Activated B cell treated with CpG ODN at 0.5 μM for 24 hours (primary cell): ENCODE measurements at regions not wholly inside any gene's neighbourhood (a gene's known extent, or its start where the extent isn't known, plus 50 kb on each side); places are given as distances from the start of the nearest gene placed in this dataset.

Experiments
- ATAC-seq: fragments of 200-7000 bp; cut with Tn5 transposase; one replicate; pipeline ENCODE4 v1.10.0; 2021; ENCODE audit warnings: low read depth, mild to moderate bottlenecking, moderate library complexity
- CTCF ChIA-PET: fragments of 350-600 bp; sonication (Branson Sonifier 250); formaldehyde crosslinking; loops from one replicate; lab custom pipeline; 2021; ENCODE audit warnings: antibody characterized with exemption; lab: Charles Lee
- POLR2A ChIA-PET: fragments of 350-600 bp; sonication (Branson Sonifier 250); formaldehyde crosslinking; loops from one replicate; lab custom pipeline; 2021; ENCODE audit warnings: antibody characterized with exemption; lab: Charles Lee
- DNase-seq: peaks from one replicate; pipeline ENCODE4 v3.0.0; 2022
- H3K27ac Mint-ChIP-seq: one replicate; pipeline ENCODE4 v1.8.0; 2020; ENCODE audit warnings: mixed read lengths
- H3K27me3 Mint-ChIP-seq: one replicate; pipeline ENCODE4 v1.8.0; 2021; ENCODE audit warnings: mixed read lengths
- H3K36me3 Mint-ChIP-seq: one replicate; pipeline ENCODE4 v1.8.0; 2021; ENCODE audit warnings: low read depth, mixed read lengths
- H3K4me1 Mint-ChIP-seq: one replicate; pipeline ENCODE4 v1.8.0; 2021; ENCODE audit warnings: mixed read lengths
- H3K4me3 Mint-ChIP-seq: one replicate; pipeline ENCODE4 v1.8.0; 2020; ENCODE audit warnings: mild to moderate bottlenecking, mixed read lengths
- H3K9me3 Mint-ChIP-seq: one replicate; pipeline ENCODE4 v1.8.0; 2020; ENCODE audit warnings: mixed read lengths
- intact Hi-C: fragments of 100-400 bp; cut with micrococcal nuclease; formaldehyde crosslinking; loops from one replicate; pipeline ENCODE4 v1.15.1; 2024
- TF ChIP-seq, protein P1 (sequence below): fragments of 200-600 bp; IDR thresholded peaks from one replicate; pipeline ENCODE4 v1.8.0; 2022; ENCODE audit warnings: antibody characterized with exemption, mild to moderate bottlenecking

DNA sequence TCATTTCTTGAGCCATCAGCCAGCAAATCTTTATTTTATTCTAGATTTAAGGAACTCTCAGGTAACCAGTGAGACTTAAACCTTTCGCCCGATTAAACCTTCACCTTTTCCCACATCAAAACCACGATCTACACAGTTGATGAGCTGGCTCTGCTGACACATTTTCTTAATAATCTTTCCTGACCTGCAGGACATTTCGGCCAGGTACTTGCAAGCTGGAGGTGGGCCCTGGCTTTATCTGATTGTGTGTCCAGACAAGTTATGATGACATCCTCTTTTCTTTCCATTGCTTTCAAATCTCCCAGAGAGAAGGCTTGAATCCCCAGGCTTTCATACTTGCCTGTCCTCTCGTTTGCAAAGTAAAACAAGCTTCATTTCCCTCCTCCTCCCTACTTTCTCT, 144.2 kb downstream of the EFNB2 start:
- Mint-ChIP-seq H3K4me1 (no peaks in the 10 kb centered on the region), H3K36me3 (no peaks in the 10 kb centered on the region), H3K4me3 (no peak overlapping the region), H3K27me3 (peaks cover 3% of the 10 kb centered on the region), H3K27ac (no peak overlapping the region), H3K9me3 (no peaks in the 10 kb centered on the region)
- intact Hi-C loops, result no loop called here
- no peak for ATAC-seq
- ChIA-PET POLR2A (no interaction called here), CTCF (no interaction called here)
- no peak for DNase-seq
- TF ChIP-seq, protein P1, sequence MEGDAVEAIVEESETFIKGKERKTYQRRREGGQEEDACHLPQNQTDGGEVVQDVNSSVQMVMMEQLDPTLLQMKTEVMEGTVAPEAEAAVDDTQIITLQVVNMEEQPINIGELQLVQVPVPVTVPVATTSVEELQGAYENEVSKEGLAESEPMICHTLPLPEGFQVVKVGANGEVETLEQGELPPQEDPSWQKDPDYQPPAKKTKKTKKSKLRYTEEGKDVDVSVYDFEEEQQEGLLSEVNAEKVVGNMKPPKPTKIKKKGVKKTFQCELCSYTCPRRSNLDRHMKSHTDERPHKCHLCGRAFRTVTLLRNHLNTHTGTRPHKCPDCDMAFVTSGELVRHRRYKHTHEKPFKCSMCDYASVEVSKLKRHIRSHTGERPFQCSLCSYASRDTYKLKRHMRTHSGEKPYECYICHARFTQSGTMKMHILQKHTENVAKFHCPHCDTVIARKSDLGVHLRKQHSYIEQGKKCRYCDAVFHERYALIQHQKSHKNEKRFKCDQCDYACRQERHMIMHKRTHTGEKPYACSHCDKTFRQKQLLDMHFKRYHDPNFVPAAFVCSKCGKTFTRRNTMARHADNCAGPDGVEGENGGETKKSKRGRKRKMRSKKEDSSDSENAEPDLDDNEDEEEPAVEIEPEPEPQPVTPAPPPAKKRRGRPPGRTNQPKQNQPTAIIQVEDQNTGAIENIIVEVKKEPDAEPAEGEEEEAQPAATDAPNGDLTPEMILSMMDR, result no peak

DNA sequence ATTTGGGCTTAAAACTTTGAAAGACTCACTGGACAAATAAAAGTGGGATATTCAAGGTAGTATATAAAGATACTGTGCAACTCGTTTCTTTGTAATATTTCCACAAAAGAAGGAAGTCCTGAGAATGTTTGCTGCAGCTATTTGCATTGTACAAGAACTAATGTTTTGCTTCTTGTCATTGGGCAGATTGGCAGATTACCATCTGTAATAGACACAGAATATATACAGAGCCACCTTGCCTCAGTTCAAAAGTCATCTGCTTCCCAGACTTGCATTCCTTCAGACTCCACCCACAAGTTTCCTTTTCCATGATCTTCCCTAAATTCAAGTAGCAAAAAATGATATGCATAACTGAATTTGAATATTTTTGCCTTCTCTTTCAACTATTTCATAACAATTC, 145.1 kb downstream of the EFNB2 start:
- intact Hi-C loops, result no loop called here
- Mint-ChIP-seq H3K4me1 (no peaks in the 10 kb centered on the region), H3K27ac (no peak overlapping the region), H3K4me3 (no peak overlapping the region), H3K27me3 (peaks cover 3% of the 10 kb centered on the region), H3K9me3 (no peaks in the 10 kb centered on the region), H3K36me3 (no peaks in the 10 kb centered on the region)
- ChIA-PET CTCF (no interaction called here), POLR2A (no interaction called here)
- no peak for DNase-seq
- ATAC-seq, result no peak
- TF ChIP-seq, protein P1, result no peak

DNA sequence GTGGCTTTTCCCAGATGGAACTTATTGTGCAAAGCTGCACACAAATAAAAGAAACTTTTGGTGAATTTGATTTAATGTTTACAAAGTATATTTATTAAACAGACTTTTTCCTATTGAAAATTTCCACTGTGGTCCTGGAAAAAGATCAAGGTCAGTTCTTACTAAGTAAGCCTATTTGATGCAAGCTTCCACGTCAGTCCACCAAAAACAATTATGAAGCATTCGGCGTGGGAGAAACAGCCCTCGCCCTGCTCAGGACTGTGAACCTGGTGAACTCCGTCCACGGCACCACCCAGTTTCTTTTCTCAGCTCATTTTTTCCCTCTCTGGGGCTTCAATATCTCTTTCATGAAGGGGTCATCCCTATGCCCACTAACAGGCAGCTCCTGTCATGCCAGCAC, 149.8 kb downstream of the EFNB2 start:
- POLR2A ChIA-PET, result no interaction called here

DNA sequence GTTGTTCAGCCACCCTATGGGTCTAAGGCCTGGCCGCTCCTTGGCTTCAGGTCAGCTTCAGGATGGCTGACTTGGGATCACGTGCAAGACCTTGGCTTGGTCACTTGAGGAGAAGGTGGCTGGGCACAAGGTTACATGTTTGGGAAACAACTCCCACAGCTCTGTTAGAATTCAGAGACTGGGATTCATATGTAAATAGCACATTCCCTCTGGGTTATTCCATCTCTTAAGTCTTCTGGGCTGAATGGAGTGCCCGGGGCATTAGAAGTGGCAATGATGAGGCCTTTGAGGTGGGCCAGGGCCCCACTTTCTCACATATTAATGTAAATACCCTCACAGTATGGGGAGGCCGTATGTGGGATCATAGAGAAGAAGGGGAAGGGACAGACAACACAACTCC, 150.9 kb downstream of the EFNB2 start:
- Mint-ChIP-seq H3K27ac (no peak overlapping the region), H3K36me3 (no peaks in the 10 kb centered on the region), H3K4me1 (no peaks in the 10 kb centered on the region), H3K27me3 (no peaks in the 10 kb centered on the region), H3K4me3 (no peak overlapping the region), H3K9me3 (no peaks in the 10 kb centered on the region)
- DNase-seq (no peak), ATAC-seq (no peak)
- ChIA-PET CTCF (no interaction called here), POLR2A (no interaction called here)
- intact Hi-C loops, result no loop called here
- TF ChIP-seq, protein P1, result no peak

More for the DNA sequence above, 149.8 kb downstream of the EFNB2 start:
- CTCF ChIA-PET, result no interaction called here
- no peaks in the 10 kb centered on the region for H3K9me3 Mint-ChIP-seq
- no peaks in the 10 kb centered on the region for H3K4me1 Mint-ChIP-seq
- H3K27ac Mint-ChIP-seq, result no peak overlapping the region
- TF ChIP-seq, protein P1, result no peak
- intact Hi-C loops, result no loop called here
- H3K27me3 Mint-ChIP-seq, result no peaks in the 10 kb centered on the region
- DNase-seq, result no peak
- no peak for ATAC-seq
- no peak overlapping the region for H3K4me3 Mint-ChIP-seq
- H3K36me3 Mint-ChIP-seq, result no peaks in the 10 kb centered on the region

DNA sequence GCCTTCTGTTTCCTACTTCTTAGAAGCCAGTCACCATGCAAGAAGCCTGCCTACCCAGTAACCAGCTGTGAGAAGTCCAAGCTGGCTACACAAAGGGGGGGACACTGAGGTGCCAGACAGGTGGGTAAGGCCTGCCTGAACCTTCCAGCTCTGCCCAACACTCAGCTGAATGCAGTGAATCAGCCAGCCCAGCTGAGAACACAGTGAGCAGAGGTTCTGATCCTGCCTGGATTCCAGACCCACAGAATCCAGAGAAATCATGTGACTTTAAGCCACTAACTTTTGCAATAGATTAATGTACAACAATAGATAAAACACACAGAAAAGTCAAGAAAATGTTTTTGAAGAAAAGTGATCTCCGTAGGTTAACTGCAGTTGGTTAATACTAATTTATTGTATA, 151.7 kb downstream of the EFNB2 start:
- no peaks in the 10 kb centered on the region for H3K36me3 Mint-ChIP-seq
- H3K4me3 Mint-ChIP-seq, result no peak overlapping the region
- DNase-seq (no peak), ATAC-seq (no peak)
- ChIA-PET CTCF (no interaction called here), POLR2A (no interaction called here)
- H3K27ac Mint-ChIP-seq, result no peak overlapping the region
- H3K4me1 Mint-ChIP-seq, result no peaks in the 10 kb centered on the region
- intact Hi-C loops, result no loop called here
- H3K9me3 Mint-ChIP-seq, result no peaks in the 10 kb centered on the region
- TF ChIP-seq, protein P1, result no peak
- H3K27me3 Mint-ChIP-seq, result no peaks in the 10 kb centered on the region
